GM19463 (cell line): ENCODE measurements at regions not wholly inside any gene's neighbourhood (a gene's known extent, or its start where the extent isn't known, plus 50 kb on each side); places are given as distances from the start of the nearest gene placed in this dataset.

Experiments
- ATAC-seq: cut with Tn5 transposase; IDR thresholded peaks from one replicate; pipeline ENCODE4 v1.9.1; 2021; ENCODE audit warnings: mild to moderate bottlenecking, moderate library complexity; ENCODE audit not compliant: unreplicated experiment

GRCh38 chr6:95777338-95777737 lies 200.0 kb downstream of the MANEA start:
- no peak for ATAC-seq

GRCh38 chr6:95780037-95780436 lies 202.7 kb downstream of the MANEA start:
- ATAC-seq = no peak

- ATAC-seq = no peak
Measured at GRCh38 chr6:95784019-95784418, 206.7 kb downstream of the MANEA start.

GRCh38 chr6:95784869-95785268 lies 207.5 kb downstream of the MANEA start:
- ATAC-seq = no peak

- no peak for ATAC-seq
Measured at GRCh38 chr6:95785785-95786184, 208.4 kb downstream of the MANEA start.

GRCh38 chr6:95786802-95787201 lies 209.5 kb downstream of the MANEA start:
- ATAC-seq = no peak

- no peak for ATAC-seq
Measured at GRCh38 chr6:95790787-95791186, 213.5 kb downstream of the MANEA start.

GRCh38 chr6:95794749-95795148 lies 217.4 kb downstream of the MANEA start:
- ATAC-seq = no peak

GRCh38 chr6:95795927-95796326 lies 218.6 kb downstream of the MANEA start:
- no peak for ATAC-seq

GRCh38 chr6:95797054-95797453 lies 218.7 kb upstream of the FUT9 start:
- no peak for ATAC-seq

- no peak for ATAC-seq
Measured at GRCh38 chr6:95802978-95803377, 212.8 kb upstream of the FUT9 start.

- no peak for ATAC-seq
Measured at GRCh38 chr6:95803889-95804288, 211.9 kb upstream of the FUT9 start.

GRCh38 chr6:95804847-95805541 lies 210.8 kb upstream of the FUT9 start:
- no peak for ATAC-seq

- ATAC-seq = no peak
Measured at GRCh38 chr6:95805699-95806098, 210.1 kb upstream of the FUT9 start.

- ATAC-seq = no peak
Measured at GRCh38 chr6:95815389-95816056, 200.3 kb upstream of the FUT9 start.

- no peak for ATAC-seq
Measured at GRCh38 chr6:95819461-95819860, 196.3 kb upstream of the FUT9 start.

- ATAC-seq = no peak
Measured at GRCh38 chr6:95819939-95820338, 195.8 kb upstream of the FUT9 start.

- ATAC-seq = no peak
Measured at GRCh38 chr6:95830859-95831557, 184.8 kb upstream of the FUT9 start.

GRCh38 chr6:95837890-95838289 lies 177.9 kb upstream of the FUT9 start:
- ATAC-seq = no peak

GRCh38 chr6:95841560-95841959 lies 174.2 kb upstream of the FUT9 start:
- no peak for ATAC-seq

GRCh38 chr6:95846652-95847051 lies 169.1 kb upstream of the FUT9 start:
- ATAC-seq = no peak

- ATAC-seq = no peak
Measured at GRCh38 chr6:95847061-95847460, 168.7 kb upstream of the FUT9 start.
